Activated naive CD4-positive, alpha-beta T cell treated with anti-CD3 and anti-CD28 coated beads, Interleukin-2, amount 50 U/mL, for 24 hours (primary cell): ENCODE measurements at regions not wholly inside any gene's neighbourhood (a gene's known extent, or its start where the extent isn't known, plus 50 kb on each side); places are given as distances from the start of the nearest gene placed in this dataset.

ENCODE experiments used
- H3K27ac Mint-ChIP-seq: one replicate; pipeline ENCODE4 v1.8.0; 2021; ENCODE audit warnings: mild to moderate bottlenecking, mixed read lengths
- H3K27me3 Mint-ChIP-seq: one replicate; pipeline ENCODE4 v1.8.0; 2021; ENCODE audit warnings: mixed read lengths
- H3K36me3 Mint-ChIP-seq: one replicate; pipeline ENCODE4 v1.8.0; 2021; ENCODE audit warnings: mixed read lengths
- H3K4me1 Mint-ChIP-seq: one replicate; pipeline ENCODE4 v1.8.0; 2021; ENCODE audit warnings: mixed read lengths
- H3K4me3 Mint-ChIP-seq: one replicate; pipeline ENCODE4 v1.8.0; 2021; ENCODE audit warnings: mild to moderate bottlenecking, mixed read lengths
- H3K9me3 Mint-ChIP-seq: one replicate; pipeline ENCODE4 v1.8.0; 2021; ENCODE audit warnings: mixed read lengths

DNA sequence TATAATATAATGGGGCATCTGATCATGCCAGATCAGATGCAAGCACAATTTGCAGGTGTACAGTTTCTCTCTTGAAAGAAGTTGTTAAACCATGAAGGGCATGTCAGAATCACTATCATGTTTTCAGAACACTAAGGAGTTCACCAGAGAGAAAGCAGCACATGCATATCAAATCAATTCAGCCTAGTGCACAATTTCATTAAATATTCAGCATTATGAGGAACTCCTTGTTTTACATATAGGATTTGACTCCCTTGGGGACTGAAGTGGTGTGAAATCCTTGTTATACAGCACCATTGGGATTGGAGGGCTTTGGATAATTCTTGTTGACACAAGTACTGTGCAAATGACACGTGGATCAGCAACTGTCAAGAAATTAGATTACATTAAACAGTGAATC lies 562.1 kb upstream of the KLHL29 start:
- Mint-ChIP-seq H3K27me3 (no peaks in the 10 kb centered on the region), H3K4me3 (no peak overlapping the region), H3K9me3 (no peaks in the 10 kb centered on the region), H3K4me1 (no peaks in the 10 kb centered on the region), H3K36me3 (no peaks in the 10 kb centered on the region), H3K27ac (no peak overlapping the region)

DNA sequence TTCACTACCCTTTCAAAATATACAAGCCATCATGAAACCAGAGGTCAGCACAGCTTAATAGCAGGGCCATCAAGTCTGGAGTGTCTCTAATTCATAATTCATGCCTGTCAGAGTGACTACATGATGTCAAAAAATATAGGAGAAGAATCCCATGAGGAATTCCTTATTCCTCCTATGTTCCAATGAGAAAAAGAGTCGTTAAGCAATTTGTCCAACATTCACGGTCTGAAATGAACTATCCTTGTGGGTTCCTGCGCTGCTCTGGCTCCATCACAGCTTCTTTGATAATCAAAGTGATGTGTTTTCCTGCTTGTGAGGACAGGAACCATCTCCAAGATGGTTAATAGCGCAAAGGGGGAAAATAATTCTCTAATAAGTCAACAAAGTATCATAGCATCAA lies 560.4 kb upstream of the KLHL29 start:
- Mint-ChIP-seq H3K27me3 (no peaks in the 10 kb centered on the region), H3K4me3 (no peak overlapping the region), H3K27ac (no peak overlapping the region), H3K9me3 (no peaks in the 10 kb centered on the region), H3K36me3 (no peaks in the 10 kb centered on the region), H3K4me1 (no peaks in the 10 kb centered on the region)

DNA sequence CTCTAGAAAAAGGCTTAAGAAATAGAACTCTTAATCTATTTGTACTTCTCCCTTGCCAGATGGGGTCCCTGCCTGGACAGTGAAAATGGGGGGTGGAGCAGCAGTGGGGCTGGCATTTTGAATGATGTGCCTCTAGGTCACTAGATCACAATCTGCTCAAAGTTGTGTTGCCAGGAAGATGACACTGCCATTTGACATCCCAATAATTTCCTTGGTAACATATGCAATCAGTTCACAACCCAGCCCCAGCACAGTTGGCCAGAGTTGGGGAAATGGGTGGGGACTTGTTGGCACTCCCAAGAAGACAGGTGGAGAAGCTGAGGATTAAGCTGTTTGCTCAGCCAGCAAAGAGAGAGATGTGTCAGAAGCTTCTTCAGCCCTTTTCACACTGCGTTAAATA lies 558.3 kb upstream of the KLHL29 start:
- H3K27me3 Mint-ChIP-seq = no peaks in the 10 kb centered on the region
- H3K9me3 Mint-ChIP-seq = no peaks in the 10 kb centered on the region
- H3K27ac Mint-ChIP-seq = no peak overlapping the region
- no peaks in the 10 kb centered on the region for H3K36me3 Mint-ChIP-seq
- no peaks in the 10 kb centered on the region for H3K4me1 Mint-ChIP-seq
- H3K4me3 Mint-ChIP-seq = no peak overlapping the region

DNA sequence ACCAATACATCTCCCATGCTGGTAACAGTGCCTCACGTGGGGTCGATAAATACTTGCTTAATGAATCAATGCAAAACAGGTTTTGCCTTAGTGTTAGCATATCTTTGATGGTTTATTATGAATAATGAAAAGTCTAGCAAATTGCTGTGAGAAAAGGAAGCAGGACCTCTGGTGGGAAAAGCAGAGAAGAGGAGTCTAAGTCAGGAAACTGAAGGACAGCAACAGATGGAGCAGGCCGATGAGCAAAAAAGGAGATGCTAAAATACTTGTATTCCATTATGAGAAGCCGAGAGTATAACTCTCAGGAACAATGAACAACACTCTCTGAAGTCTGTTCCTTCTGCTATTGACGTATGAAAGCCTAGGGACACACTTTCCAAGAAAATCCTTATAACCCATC lies 555.2 kb upstream of the KLHL29 start:
- Mint-ChIP-seq H3K36me3 (no peaks in the 10 kb centered on the region), H3K27ac (no peak overlapping the region), H3K4me3 (no peak overlapping the region), H3K9me3 (no peaks in the 10 kb centered on the region), H3K27me3 (no peaks in the 10 kb centered on the region), H3K4me1 (no peaks in the 10 kb centered on the region)

DNA sequence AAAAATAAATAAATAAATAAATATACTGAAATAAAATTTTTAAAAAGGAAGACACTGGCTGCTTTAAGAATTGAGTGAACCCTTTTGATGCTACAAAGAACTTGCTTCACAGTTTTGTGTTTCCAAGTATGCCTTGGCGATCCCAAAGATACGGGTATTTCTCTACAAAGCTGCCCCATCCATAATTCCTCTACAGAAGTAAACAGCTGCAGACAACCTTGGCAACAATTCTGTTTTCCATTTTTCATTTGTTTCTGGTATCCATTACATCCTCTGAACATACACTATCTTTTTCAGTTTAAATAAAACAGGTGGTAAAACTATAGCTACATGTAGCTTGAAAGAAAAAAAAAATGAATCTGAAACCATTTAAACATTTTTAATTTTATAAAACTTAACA lies 552.8 kb upstream of the KLHL29 start:
- Mint-ChIP-seq H3K36me3 (no peaks in the 10 kb centered on the region), H3K9me3 (no peaks in the 10 kb centered on the region), H3K4me3 (no peak overlapping the region)

DNA sequence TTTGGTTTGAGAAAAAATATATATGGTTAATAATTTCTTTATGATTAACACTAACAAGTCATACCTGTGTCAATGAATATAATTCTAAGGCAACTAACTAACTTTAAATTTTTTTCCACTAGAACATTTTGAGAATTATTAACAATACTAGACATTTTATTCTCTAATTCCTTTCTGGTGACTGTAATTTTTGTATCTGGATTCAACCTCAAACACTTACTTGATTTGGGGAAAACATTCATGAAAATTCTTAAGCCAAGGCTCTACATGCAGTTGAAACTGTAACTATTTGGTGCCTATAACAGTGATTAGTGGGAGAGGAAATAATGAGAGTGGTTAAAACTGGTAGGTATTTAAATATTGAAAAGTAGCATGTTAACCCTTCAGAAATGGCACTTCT lies 546.5 kb upstream of the KLHL29 start:
- no peaks in the 10 kb centered on the region for H3K27me3 Mint-ChIP-seq
- H3K9me3 Mint-ChIP-seq = no peaks in the 10 kb centered on the region
- H3K4me1 Mint-ChIP-seq = no peaks in the 10 kb centered on the region
- no peaks in the 10 kb centered on the region for H3K36me3 Mint-ChIP-seq
- H3K27ac Mint-ChIP-seq = no peak overlapping the region
- no peak overlapping the region for H3K4me3 Mint-ChIP-seq

More for the DNA sequence above, 552.8 kb upstream of the KLHL29 start:
- Mint-ChIP-seq H3K27me3 (no peaks in the 10 kb centered on the region), H3K4me1 (no peaks in the 10 kb centered on the region), H3K27ac (no peak overlapping the region)

DNA sequence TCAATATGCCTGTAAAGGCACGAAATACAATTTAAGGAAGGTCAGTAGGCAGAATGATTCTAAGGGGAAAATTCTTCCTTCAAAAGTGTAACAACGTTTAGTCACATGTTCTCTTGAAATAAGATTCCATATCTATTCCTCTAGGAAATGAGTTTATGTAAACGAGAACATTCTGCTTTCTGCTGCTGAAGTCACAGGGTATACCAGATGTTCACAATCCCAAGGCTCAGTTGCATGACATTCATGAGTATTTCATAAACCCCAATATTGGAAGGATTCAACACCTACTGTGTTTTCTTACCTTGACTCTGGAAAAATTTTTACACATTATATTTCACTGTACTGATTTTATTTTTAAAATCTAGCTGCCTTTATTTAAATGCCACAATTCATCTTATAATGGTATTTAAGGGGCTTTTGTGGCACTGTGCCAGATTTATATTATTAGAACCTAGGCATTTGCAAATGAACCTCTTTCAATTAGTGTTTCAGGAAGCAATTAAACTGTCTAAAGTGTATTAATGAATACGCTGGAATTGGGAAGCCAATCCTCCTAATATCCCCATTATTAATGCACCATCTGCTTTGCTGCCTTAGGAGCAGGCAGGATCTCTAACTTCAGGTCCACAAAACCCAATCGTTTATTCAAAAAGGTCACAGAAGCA lies 542.6 kb upstream of the KLHL29 start:
- H3K27ac Mint-ChIP-seq = no peak overlapping the region
- H3K36me3 Mint-ChIP-seq = no peaks in the 10 kb centered on the region
- H3K4me3 Mint-ChIP-seq = no peak overlapping the region
- H3K4me1 Mint-ChIP-seq = no peaks in the 10 kb centered on the region
- no peaks in the 10 kb centered on the region for H3K9me3 Mint-ChIP-seq
- H3K27me3 Mint-ChIP-seq = peaks cover 1% of the 10 kb centered on the region

DNA sequence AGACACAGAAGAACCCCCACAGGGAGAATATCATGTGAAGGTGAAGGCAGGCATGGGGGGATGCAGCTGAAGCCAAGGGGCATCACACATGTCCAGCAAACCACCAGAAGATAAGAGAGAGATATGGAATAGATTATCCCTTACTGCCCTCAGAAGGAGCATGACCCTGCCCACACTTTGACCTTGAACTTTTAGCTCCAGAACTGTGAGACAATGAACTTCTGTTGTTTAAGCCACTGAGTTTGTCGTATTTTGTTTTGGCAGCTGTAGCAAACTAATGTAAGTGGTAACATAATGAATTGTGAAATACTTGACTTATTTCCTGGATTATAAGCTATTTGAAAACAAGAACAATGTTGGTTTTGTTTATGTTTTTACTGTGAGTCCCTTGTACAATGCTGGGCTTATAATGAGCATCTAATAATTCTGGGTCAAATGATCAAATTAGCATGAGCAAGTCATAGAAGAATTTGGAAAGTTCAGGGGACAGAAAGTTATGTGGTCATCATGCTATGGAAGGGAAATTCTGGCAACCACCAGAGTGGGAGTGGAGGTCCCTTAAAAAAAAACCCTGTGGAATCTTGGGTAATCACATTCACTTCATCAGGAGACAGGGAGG lies 541.0 kb upstream of the KLHL29 start:
- H3K36me3 Mint-ChIP-seq = no peaks in the 10 kb centered on the region
- peaks cover 6% of the 10 kb centered on the region for H3K9me3 Mint-ChIP-seq
- no peak overlapping the region for H3K4me3 Mint-ChIP-seq

DNA sequence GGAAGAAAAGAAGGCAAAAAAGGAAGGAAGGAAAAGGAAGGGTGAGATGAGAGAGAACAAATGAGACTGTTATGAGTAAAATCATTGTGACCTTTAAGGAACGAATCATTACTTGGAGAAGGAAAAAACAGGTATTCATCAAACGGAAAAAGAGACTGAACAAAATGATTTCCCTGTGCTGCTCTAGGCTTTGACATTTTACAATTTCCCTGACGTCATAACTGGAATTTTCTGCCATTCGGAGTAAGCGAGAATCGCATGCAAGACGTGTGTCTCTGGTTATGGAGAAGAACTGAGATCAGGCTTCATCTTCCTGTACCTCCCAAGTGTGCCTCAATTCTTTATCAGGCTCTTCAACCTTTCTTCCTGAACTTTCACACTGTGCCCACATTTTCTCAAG lies 534.7 kb upstream of the KLHL29 start:
- Mint-ChIP-seq H3K36me3 (no peaks in the 10 kb centered on the region), H3K4me3 (no peak overlapping the region), H3K27ac (no peak overlapping the region), H3K4me1 (no peaks in the 10 kb centered on the region), H3K27me3 (no peaks in the 10 kb centered on the region), H3K9me3 (peaks cover 6% of the 10 kb centered on the region)

More for the DNA sequence above, 541.0 kb upstream of the KLHL29 start:
- H3K27me3 Mint-ChIP-seq = peaks cover 1% of the 10 kb centered on the region
- H3K27ac Mint-ChIP-seq = no peak overlapping the region
- H3K4me1 Mint-ChIP-seq = no peaks in the 10 kb centered on the region

DNA sequence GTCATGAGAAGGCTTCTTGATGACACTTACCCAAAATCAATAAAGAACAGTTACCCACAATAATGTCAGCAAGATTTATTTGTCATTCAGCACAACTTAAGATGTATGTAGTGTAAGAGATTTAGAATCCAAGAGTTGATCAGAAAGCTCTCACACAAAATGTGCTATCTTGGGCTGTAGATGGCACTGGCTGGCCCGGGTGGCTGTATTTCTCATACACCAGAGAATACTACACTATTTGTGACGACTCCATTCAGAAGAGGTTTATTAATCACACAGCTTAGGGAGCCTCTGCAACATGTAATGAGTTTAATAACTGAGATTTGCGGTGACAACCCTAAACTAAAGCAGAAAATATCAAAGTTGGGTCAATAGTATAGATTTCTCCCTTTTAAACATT lies 530.4 kb upstream of the KLHL29 start:
- no peak overlapping the region for H3K27ac Mint-ChIP-seq
- no peaks in the 10 kb centered on the region for H3K27me3 Mint-ChIP-seq
- no peaks in the 10 kb centered on the region for H3K4me1 Mint-ChIP-seq
- no peak overlapping the region for H3K4me3 Mint-ChIP-seq
- H3K36me3 Mint-ChIP-seq = no peaks in the 10 kb centered on the region
- no peaks in the 10 kb centered on the region for H3K9me3 Mint-ChIP-seq

DNA sequence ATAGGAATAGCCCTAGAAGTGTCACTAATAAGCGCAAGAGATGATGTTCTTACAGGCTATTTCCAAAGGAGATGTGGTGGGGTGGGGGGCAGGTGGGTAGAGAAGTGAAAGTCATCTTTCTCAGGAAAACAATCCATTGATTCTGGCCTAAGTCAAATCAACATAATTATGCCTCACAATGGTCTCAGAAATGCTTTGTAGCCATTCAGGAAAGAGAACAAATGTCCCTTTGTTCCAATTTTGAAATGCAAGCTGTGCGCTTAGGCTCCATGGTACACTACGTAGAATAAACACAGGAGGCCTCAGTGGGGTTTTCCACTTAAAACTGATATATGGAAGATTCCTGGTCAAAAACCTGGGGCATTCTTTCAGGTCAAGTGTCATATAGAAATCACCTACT lies 529.9 kb upstream of the KLHL29 start:
- Mint-ChIP-seq H3K27ac (no peak overlapping the region), H3K27me3 (no peaks in the 10 kb centered on the region), H3K4me1 (no peaks in the 10 kb centered on the region), H3K9me3 (no peaks in the 10 kb centered on the region), H3K4me3 (no peak overlapping the region), H3K36me3 (no peaks in the 10 kb centered on the region)

DNA sequence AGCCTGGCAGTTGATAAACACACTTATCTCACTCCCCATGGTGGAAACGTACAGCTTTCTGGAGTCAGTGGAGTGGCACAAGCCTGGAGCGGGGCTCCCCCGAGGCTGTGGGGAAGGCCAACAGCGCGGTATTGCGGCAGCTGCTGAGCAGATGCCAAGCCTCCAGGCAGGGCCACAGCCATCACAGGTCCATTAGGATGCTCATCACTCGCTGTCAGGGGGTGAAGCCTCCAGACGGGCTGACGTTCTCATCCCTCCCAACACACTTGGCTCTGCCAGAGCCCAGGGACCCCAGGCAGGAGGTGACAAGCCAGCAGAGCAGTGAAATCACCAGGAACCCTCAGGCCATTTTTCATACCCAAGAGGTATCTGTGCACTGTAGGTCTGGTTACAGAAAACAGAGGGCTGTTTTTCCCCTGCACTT lies 529.2 kb upstream of the KLHL29 start:
- Mint-ChIP-seq H3K9me3 (no peaks in the 10 kb centered on the region), H3K4me3 (no peak overlapping the region), H3K27me3 (no peaks in the 10 kb centered on the region), H3K27ac (no peak overlapping the region), H3K4me1 (no peaks in the 10 kb centered on the region), H3K36me3 (no peaks in the 10 kb centered on the region)

DNA sequence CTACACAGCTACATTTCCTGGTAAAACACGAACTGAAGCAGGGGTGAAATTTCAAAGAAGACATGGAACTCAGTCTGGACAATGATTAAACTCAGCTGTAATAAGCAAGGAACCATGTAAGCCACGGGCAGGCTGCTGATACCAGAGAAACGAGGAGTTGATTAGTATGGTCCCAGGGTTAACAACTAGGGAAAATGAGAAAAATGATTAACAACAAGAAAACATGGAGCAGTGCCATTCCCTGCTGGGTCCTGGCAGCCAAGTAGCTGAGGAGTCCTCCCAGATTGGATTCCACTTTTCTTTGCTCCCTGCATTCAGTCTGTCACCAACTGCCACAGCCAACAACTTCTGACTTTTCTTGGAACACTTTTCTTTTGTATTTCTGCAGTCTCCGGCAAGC lies 517.0 kb upstream of the KLHL29 start:
- H3K36me3 Mint-ChIP-seq = no peaks in the 10 kb centered on the region
- peaks cover 4% of the 10 kb centered on the region for H3K27me3 Mint-ChIP-seq
- H3K9me3 Mint-ChIP-seq = no peaks in the 10 kb centered on the region
- H3K4me3 Mint-ChIP-seq = no peak overlapping the region
- H3K4me1 Mint-ChIP-seq = no peaks in the 10 kb centered on the region
- H3K27ac Mint-ChIP-seq = no peak overlapping the region

DNA sequence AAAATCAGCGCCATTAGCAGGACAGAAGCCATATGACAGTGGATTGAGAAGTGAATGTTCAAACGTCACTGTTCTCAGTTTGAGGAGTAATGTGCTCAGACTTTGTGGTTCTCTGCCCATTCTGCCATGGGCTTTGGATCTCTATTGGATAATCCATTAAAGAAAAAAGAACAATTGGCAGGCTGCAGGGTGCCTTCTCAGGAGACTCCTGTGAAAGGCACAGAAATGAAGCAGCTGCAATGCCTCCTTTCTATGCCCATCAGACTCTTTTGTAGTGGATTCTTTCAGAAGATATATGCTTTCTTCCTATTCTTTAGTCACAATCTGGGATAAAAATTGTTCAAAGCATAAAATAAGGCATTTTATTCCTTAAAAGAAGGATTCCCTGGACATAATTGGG lies 506.9 kb upstream of the KLHL29 start:
- no peaks in the 10 kb centered on the region for H3K4me1 Mint-ChIP-seq
- H3K36me3 Mint-ChIP-seq = no peaks in the 10 kb centered on the region
- H3K4me3 Mint-ChIP-seq = no peak overlapping the region
- H3K27me3 Mint-ChIP-seq = peaks cover 6% of the 10 kb centered on the region
- peaks cover 11% of the 10 kb centered on the region for H3K9me3 Mint-ChIP-seq
- H3K27ac Mint-ChIP-seq = no peak overlapping the region

DNA sequence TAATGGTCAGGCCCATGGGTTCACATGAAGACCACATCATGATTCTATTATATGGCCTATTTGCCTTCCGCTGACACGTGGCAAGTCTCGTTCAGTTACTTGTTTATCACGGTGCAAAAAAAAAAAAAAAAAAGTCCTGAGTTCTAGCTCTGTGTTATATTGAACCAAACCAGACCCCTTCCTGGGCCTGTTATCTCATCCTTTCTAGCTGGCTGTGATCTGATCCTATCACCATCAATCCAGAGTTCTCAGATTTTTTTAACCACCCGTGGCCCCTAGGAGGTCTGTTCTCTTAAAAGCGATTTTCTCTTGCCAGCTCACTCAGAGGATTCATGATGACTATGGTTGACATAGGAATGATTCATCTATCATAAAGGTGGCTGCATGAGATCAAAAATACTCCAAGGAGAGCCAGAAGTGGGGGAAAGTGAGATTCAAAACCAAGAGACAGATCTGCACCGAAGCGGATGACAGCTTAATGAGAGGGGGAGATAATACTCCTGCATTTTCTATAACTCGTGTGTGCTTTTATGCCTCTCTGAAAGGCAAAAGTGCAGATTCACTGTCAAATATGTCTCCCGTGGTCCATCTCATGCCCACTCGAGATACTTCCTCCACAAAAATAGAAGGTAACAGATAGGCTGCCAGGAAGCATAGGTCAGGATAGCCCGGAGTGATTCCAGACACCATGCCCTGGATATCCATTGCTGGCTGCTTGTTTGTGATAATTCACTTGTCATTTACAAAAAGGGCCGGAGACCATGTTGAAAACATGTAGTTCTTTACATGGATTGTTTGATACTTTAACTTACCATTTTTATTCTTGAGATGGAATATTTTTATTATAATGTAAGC lies 505.7 kb upstream of the KLHL29 start:
- no peak overlapping the region for H3K27ac Mint-ChIP-seq
- no peaks in the 10 kb centered on the region for H3K36me3 Mint-ChIP-seq
- peaks cover 11% of the 10 kb centered on the region for H3K9me3 Mint-ChIP-seq
- H3K4me1 Mint-ChIP-seq = no peaks in the 10 kb centered on the region
- H3K4me3 Mint-ChIP-seq = no peak overlapping the region
- H3K27me3 Mint-ChIP-seq = peaks cover 3% of the 10 kb centered on the region

DNA sequence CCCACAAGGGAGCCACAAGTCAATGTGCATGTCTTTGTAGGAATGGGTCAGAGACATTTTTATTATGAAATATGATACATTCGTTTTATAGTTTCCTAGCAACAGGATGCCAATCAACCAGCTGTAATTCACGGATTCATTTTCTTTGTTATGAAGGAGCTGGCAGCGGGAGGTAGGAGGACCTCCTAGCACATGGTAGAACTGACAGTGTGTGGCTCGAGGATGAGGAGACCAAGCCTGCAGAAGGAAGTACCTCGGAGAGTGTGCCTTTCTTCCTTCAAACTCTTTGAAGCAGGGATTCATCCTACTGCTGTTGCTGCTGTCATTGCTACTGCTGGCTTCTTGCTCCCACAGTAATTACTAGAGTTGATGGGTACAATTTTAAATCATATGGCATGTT lies 504.8 kb upstream of the KLHL29 start:
- H3K9me3 Mint-ChIP-seq = peaks cover 11% of the 10 kb centered on the region

More for the DNA sequence above, 504.8 kb upstream of the KLHL29 start:
- no peak overlapping the region for H3K4me3 Mint-ChIP-seq
- no peaks in the 10 kb centered on the region for H3K36me3 Mint-ChIP-seq
- H3K27me3 Mint-ChIP-seq = peaks cover 2% of the 10 kb centered on the region
- H3K27ac Mint-ChIP-seq = no peak overlapping the region
- no peaks in the 10 kb centered on the region for H3K4me1 Mint-ChIP-seq
